ENCODE measurements at regions not wholly inside any gene's neighbourhood (a gene's known extent, or its start where the extent isn't known, plus 50 kb on each side); places are given as distances from the start of the nearest gene placed in this dataset.

- no peak for DNase-seq (ENCODE audit: low read depth in 2 of 2)
Measured at GRCh38 chr5:168047669-168048111, 243.8 kb upstream of the WWC1 start.

- no peak for DNase-seq (ENCODE audit: low read depth in 2 of 2)
Measured at GRCh38 chr5:168048486-168048885, 243.0 kb upstream of the WWC1 start.

DNA sequence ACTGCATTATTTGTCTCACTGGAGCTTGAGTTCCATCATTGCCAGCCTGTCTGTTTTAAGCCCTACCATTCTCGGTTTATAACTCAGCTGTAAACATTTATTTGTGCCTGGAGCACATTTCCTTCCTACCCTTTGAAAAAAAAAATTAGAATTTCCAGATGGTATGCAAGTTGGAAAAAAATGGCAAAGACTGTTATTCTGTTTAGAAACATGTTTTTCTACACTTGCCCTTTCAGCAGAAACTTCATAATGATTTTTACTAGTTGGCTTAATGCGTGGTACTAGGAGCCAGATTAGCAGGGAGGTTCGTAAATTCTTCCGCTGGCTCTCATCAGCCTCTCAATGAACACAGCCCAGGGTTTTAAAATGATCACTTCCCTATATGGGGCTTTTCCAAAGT lies 238.8 kb upstream of the WWC1 start:
- no peak for DNase-seq (ENCODE audit: low read depth in 2 of 2)

DNA sequence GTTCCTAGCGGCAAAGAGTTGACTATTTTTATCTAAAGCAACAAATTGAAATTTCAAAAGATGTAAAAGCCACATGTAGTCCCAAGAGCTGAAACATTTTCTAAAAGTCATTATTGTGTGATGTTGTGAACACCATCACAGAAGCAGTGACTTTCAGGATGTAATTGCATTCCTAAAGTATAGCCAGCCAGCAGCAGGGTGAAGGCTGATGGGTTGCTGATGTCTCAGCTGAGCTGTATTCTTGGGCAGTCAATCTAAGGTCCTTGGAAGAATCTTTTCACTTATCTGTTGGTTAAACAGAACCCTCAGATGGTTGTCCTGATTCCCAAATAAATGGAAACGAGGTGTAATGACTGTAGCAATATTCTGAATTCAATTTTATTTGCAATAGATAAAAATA lies 237.4 kb upstream of the WWC1 start:
- DNase-seq (ENCODE audit: low read depth in 2 of 2), result no peak

- no peak for DNase-seq (ENCODE audit: low read depth in 2 of 2)
Measured at GRCh38 chr5:168055141-168055683, 236.2 kb upstream of the WWC1 start.

DNA sequence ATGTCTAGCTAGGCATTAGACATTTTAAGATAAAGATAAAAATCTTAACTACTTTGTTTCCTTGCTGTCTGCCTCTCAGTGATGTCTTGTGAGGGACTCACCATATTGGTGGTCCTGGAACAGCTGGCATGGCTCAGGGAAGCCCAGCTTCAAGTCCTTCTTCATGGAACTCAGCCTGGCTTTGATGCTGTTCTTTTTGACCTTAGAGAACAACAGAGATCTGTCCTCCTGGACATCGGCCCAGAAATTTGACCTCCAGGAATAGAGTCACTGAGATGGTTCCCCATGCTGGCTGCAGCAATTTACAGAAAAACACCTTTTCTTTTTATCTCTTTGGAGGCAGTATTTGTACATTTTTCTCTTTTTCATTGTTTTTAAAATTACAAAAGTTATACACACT lies 235.5 kb upstream of the WWC1 start:
- DNase-seq (ENCODE audit: low read depth in 2 of 2), result no peak

- DNase-seq (ENCODE audit: low read depth in 2 of 2), result no peak
Measured at GRCh38 chr5:168056499-168057182, 234.8 kb upstream of the WWC1 start.

- DNase-seq (ENCODE audit: low read depth in 2 of 2), result no peak
Measured at GRCh38 chr5:168057905-168058304, 233.5 kb upstream of the WWC1 start.

DNA sequence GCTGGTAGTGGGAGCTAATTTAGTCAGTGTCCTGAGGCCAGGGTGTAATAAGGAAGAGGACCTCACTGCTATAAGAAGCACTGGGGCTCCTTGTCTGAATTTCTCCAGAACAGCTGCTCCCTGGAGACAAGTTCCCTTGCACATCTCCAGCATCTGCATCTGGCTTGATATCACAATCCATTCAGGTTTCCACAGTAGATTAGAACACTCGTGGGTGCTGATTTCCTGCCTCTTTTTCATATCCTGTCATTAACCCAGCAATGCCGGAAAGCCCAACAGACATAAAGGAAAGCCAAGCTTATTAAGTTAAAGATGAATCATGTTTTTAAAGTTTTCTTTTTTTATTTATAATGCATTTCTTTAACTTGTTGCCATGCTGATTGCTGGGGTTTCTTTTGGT lies 232.3 kb upstream of the WWC1 start:
- DNase-seq (ENCODE audit: low read depth in 2 of 2), result no peak

DNA sequence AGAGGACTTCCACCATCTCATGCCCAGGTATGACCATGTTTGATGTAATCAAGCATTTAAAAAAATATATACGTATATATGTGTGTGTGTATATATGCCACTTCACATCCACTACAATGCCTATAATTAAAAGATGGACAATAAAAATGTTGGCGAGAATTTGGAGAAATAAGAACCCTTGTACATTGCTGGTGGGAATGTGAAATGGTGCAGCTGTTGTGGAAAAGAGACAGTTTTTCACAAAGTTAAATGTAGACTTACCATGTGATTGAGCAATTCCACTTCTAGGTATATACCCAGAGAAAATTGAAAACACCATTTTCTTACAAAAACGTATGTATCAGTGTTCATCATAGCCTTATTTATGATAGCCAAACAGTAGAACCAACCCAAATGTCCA lies 229.2 kb upstream of the WWC1 start:
- no peak for DNase-seq (ENCODE audit: low read depth in 2 of 2)

- DNase-seq (ENCODE audit: low read depth in 2 of 2), result no peak
Measured at GRCh38 chr5:168064457-168064856, 227.0 kb upstream of the WWC1 start.

DNA sequence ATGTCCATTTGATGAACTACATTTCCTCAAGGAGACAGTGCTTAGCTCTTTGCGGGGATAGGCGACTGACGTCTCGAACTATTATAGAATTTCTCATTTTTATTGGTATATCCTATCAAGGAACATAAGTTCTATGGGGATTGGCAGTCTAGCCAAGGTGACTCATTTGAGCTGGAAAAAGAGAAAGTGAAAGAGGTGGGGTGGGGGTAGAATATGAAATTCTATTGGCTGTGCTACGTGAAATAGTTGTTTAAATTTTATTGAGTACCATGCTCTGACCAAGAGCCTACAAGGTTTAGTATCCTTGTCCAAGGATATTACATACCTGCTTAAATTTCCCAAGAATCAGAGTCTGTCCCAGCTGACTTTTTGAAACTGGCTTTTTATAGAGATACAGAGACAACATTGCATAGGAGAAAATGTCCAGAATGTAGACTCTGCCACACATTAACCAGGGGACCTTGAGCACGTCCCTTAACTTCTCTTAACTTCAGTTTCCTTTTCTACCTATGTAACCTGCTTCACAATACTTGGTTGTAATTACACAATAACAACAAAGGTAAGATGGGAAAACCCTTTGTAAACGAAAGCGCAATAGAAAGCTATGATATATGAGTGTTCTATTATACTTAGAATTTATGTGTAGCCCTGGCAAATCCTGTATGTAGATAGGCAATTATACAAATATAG lies 226.4 kb upstream of the WWC1 start:
- DNase-seq (ENCODE audit: low read depth in 2 of 2), result no peak

GRCh38 chr5:168066536-168067208 lies 224.8 kb upstream of the WWC1 start:
- DNase-seq (ENCODE audit: low read depth in 2 of 2), result no peak

- DNase-seq (ENCODE audit: low read depth in 2 of 2), result no peak
Measured at GRCh38 chr5:168070761-168071160, 220.7 kb upstream of the WWC1 start.

DNA sequence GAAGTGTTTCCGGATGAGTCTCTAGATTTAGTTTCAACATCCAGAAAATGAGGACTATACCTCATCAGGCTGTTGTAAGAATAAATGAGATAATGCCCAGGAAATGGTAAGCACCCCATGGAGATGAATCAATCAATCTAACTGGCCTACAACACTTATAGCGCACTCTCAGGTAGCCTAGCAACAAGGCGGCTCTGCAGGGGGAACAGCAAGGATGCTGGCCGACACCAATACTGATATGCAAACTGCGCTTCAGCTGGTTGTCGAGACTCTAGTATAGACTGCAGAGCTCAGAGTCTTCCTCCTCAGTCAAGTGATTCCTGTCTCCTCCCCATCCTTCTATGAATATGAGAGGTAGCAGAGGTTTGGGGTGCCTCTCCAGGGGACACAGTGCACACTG lies 218.8 kb upstream of the WWC1 start:
- no peak for DNase-seq (ENCODE audit: low read depth in 2 of 2)

DNA sequence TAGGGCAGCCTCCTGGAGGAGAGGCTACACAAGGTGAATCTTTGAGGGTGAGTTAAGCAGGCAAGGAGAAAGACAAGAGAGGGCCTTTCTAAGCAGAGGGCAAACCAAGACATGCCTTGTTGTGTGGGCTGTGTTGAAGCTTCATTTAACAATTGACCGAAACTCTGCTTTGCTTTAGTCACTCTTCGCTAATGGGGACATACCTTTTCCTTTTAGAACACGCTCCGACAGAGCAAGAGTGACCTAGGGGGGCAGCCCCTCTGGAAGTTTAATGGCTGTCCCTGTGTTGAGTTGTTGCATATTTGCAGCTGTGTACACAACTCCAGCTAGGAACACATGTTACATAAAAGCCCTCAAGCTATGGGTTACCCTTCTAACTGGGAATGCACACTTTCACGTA lies 218.1 kb upstream of the WWC1 start:
- no peak for DNase-seq (ENCODE audit: low read depth in 2 of 2)

DNA sequence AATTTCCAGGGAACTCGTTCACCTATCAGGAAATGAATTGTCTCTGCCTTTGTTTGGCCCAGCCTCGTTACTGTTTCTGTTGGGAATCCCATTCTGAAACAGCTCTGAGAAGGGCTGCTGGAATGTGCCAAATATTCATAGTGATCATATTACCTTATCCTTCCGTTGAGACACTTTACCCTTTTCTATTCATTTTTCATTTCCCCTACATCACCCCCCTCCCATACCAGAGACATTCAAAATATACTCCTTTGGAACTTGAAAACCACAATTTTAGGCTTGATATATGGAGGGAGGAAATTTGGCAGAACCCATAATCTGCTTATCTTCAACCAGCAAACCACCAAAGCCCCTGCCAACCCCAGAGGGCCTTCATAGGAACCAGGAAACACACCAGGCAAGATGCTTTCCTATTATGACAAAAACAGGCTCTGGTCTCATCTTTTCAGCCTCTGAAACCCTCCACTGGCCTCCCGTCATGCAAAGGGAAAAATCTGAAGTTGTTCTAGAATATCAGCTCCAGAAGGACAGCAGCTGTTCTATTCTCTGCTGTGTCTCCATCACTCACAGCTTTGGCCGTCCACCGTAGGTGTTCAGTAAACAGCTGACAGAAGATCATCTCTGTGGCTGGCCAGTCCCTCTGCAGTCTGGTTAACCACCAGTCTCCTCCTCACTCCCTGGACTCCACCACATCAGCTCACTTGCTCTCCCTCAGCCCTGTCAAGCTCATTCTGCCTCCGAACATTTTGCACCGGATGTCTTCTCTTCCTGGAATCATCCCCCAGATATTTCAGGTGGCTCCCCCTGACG lies 217.2 kb upstream of the WWC1 start:
- DNase-seq (ENCODE audit: low read depth in 2 of 2), result no peak

DNA sequence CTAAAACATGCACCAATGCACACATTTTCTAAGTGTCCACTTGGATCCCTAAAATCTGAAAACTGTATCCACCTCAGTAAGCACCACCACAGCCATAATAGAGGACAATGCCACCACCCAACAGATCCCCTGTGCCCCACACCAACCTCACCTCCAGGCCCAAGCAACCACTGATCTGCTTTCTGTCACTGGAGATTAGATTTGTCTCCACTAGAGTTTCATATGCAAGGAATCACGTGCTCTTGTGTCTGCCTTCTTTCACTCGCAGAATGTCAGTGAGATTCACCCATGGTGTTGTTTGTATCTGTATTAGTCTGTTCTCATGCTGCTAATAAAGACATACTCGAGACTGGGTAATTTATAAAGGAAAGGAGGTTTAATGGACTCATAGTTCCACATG lies 216.1 kb upstream of the WWC1 start:
- no peak for DNase-seq (ENCODE audit: low read depth in 2 of 2)

- no peak for DNase-seq (ENCODE audit: low read depth in 2 of 2)
Measured at GRCh38 chr5:168076561-168076991, 214.9 kb upstream of the WWC1 start.

DNA sequence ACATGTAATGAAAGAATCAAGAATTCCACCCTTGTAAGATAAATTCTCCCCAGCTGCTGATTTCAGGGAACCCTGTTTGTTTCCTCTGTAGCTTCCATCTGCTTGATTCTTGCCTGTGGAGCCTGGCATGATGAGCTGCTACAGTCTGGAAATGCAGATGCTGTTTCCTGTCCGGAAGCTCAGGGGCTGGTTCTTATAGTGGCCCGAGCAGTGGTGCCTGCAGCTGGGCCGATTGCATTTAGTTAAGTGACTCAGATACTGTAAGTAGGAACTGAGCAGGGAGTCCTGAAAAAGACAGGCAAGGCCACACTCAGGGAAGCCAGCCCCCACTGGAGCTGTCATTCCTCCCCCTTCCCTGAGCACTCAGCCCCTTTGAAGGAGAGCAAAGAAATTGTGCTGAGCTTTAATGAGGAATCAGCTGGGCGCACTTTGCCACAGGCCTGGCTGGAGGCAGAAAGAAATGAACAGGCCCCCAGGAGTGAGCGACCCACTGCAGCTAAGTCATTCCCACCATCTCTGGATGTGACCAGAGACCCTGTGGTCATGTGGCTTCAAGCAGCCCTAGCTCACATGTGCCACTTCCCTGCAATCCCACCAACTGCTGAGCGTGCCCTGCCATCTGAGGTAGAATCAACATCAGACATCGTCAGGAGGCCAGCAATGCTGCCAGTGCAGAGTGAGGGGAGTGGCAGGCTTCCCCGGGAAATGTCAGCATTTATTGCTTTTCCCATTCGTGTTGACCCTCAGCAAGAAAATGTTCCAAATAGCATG lies 206.0 kb upstream of the WWC1 start:
- DNase-seq (ENCODE audit: low read depth in 2 of 2), result no peak

DNA sequence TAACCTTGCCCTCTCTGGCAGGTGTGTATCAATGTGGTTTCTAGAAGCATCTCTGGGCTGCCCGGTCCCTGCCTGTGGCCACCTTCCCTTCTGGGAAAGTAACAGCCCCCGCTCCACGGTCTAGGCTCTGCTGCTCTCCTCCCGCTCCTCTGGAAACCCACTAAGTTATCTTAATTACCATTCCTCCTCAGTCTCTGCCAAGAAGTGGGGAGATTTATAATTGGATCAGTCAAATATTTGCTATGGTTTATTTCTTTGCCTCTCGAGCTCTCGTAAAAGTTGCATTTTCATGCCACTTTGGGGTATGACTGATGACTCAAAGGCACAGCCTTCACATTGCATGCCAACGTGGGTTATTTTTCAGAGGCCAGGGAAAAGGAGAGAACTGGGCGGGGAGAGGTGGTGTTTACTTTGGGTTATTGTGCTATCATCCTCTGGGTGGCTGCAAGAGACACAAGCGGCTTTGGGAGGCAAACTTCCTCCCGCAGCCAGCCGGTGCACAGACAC lies 205.3 kb upstream of the WWC1 start:
- no peak for DNase-seq (ENCODE audit: low read depth in 2 of 2)

All from activated CD8-positive, alpha-beta memory T cell treated with anti-CD3 and anti-CD28 coated beads for 4 hours (primary cell).